Mesenchymal stem cell (in vitro differentiated cells and primary cell): ENCODE measurements at regions not wholly inside any gene's neighbourhood (a gene's known extent, or its start where the extent isn't known, plus 50 kb on each side); places are given as distances from the start of the nearest gene placed in this dataset.
"Not testable (repeated sequence)": the region's sequence is repeated elsewhere in the genome, so short reads cannot be mapped to it uniquely, and the experiment has no call there.

Experiments
- DNase-seq: peaks from one replicate; pipeline ENCODE4 v3.0.0-alpha.2; 2013
- H2AFZ ChIP-seq: one replicate; pipeline ENCODE4 v1.6.1; 2013; ENCODE audit warnings: low read depth, mild to moderate bottlenecking, control low read depth, inconsistent platforms, low read length, moderate library complexity
- H2AK5ac ChIP-seq: 2 replicates; pipeline ENCODE4 v1.6.1; 2013; ENCODE audit warnings: low read length, moderate library complexity, mild to moderate bottlenecking, inconsistent platforms; ENCODE audit not compliant: severe bottlenecking
- H2BK120ac ChIP-seq: one replicate; pipeline ENCODE4 v1.6.1; 2013; ENCODE audit warnings: low read depth, mild to moderate bottlenecking, inconsistent platforms, low read length, moderate library complexity
- H2BK12ac ChIP-seq, 2 experiments: one replicate each; pipeline ENCODE4 v1.6.1; 2013; ENCODE audit warnings: inconsistent platforms in 2 of 2, low read length in 2 of 2, mild to moderate bottlenecking in 2 of 2, moderate library complexity in 2 of 2, control low read depth in 1 of 2
- H2BK15ac ChIP-seq: one replicate; pipeline ENCODE4 v1.6.1; 2013; ENCODE audit warnings: mild to moderate bottlenecking, low read depth, inconsistent platforms; ENCODE audit not compliant: poor library complexity, severe bottlenecking
- H2BK5ac ChIP-seq: 2 replicates; pipeline ENCODE4 v1.6.1; 2013; ENCODE audit warnings: low read depth, mild to moderate bottlenecking, low read length, control low read depth, inconsistent platforms; ENCODE audit not compliant: poor library complexity, severe bottlenecking
- H3K14ac ChIP-seq, 2 experiments: one replicate each; pipeline ENCODE4 v1.6.1; 2013; ENCODE audit warnings: inconsistent platforms in 2 of 2, low read length in 2 of 2, control low read depth in 1 of 2, mild to moderate bottlenecking in 1 of 2, moderate library complexity in 1 of 2
- H3K18ac ChIP-seq, 2 experiments: one replicate each; pipeline ENCODE4 v1.6.1; 2013; ENCODE audit warnings: inconsistent platforms in 2 of 2, low read length in 2 of 2, control low read depth in 1 of 2, low read depth in 1 of 2, mild to moderate bottlenecking in 1 of 2
- H3K23ac ChIP-seq, 2 experiments: one replicate each; pipeline ENCODE4 v1.6.1; 2013; ENCODE audit warnings: inconsistent platforms in 2 of 2, low read length in 2 of 2, mild to moderate bottlenecking in 2 of 2, moderate library complexity in 2 of 2, control low read depth in 1 of 2
- H3K27ac ChIP-seq: 2 replicates; pipeline ENCODE4 v1.5.1; 2013; ENCODE audit warnings: mild to moderate bottlenecking, moderate library complexity, low read length, control low read depth, inconsistent platforms; ENCODE audit not compliant: poor library complexity, severe bottlenecking
- H3K27me3 ChIP-seq, 2 experiments: 2 replicates each; pipeline versions ENCODE4 v1.6.1 to v1.7.0; 2013; ENCODE audit warnings: low read length in 2 of 2, mild to moderate bottlenecking in 2 of 2, moderate library complexity in 2 of 2, control low read depth in 1 of 2, inconsistent platforms in 1 of 2; ENCODE audit not compliant: control insufficient read depth in 1 of 2, insufficient read depth in 1 of 2
- H3K36me3 ChIP-seq, 2 experiments: 2 replicates each; pipeline versions ENCODE4 v1.6.1 to v1.7.0; 2013; ENCODE audit warnings: low read length in 2 of 2, control low read depth in 1 of 2, inconsistent platforms in 1 of 2, low read depth in 1 of 2, mild to moderate bottlenecking in 1 of 2; ENCODE audit not compliant: insufficient read depth in 2 of 2, control insufficient read depth in 1 of 2
- H3K4ac ChIP-seq, 2 experiments: one replicate each; pipeline ENCODE4 v1.6.1; 2013; ENCODE audit warnings: inconsistent platforms in 2 of 2, low read length in 2 of 2, mild to moderate bottlenecking in 2 of 2, moderate library complexity in 2 of 2, control low read depth in 1 of 2, low read depth in 1 of 2
- H3K4me1 ChIP-seq: 2 replicates; pipeline ENCODE4 v1.6.1; 2013; ENCODE audit warnings: low read depth, low read length, control low read depth; ENCODE audit not compliant: control insufficient read depth, insufficient read depth
- H3K4me2 ChIP-seq: 2 replicates; pipeline ENCODE4 v1.6.1; 2013; ENCODE audit warnings: low read length, mild to moderate bottlenecking, inconsistent platforms; ENCODE audit not compliant: poor library complexity, severe bottlenecking
- H3K4me3 ChIP-seq, 2 experiments: 2 replicates each; pipeline versions ENCODE4 v1.5.1 to v1.7.0; 2013; ENCODE audit warnings: low read length in 2 of 2, mild to moderate bottlenecking in 2 of 2, control low read depth in 1 of 2, low read depth in 1 of 2; ENCODE audit not compliant: insufficient read depth in 1 of 2
- H3K79me1 ChIP-seq: replicated peaks from 2 replicates; pipeline ENCODE4 v1.6.1; 2013; ENCODE audit warnings: mild to moderate bottlenecking, control low read depth, low read length, inconsistent platforms; ENCODE audit not compliant: poor library complexity, severe bottlenecking
- H3K9ac ChIP-seq: 2 replicates; pipeline ENCODE4 v1.7.0; 2013; ENCODE audit warnings: mild to moderate bottlenecking, low read length, moderate library complexity
- H3K9me3 ChIP-seq: 2 replicates; pipeline ENCODE4 v1.7.0; 2013; ENCODE audit warnings: mild to moderate bottlenecking, low read length; ENCODE audit not compliant: control insufficient read depth
- H4K8ac ChIP-seq: one replicate; pipeline ENCODE4 v1.6.1; 2013; ENCODE audit warnings: inconsistent platforms, mild to moderate bottlenecking, low read length, moderate library complexity
- H4K91ac ChIP-seq: one replicate; pipeline ENCODE4 v1.6.1; 2013; ENCODE audit warnings: mild to moderate bottlenecking, low read length, inconsistent platforms
- WGBS: methylation state at CpG from one replicate; pipeline ENCODE4 v1.1.7; 2013; ENCODE audit warnings: mixed read lengths; 5-methylcytosine and 5-hydroxymethylcytosine counted together

GRCh38 chr2:224121406-224122067 is 82.5 kb upstream of the SERPINE2 start:
- H3K27me3 ChIP-seq: no peaks in the 10 kb centered on the region
- H3K36me3 ChIP-seq: no peaks in the 10 kb centered on the region
- H4K8ac ChIP-seq: no peak overlapping the region
- no peak overlapping the region for H2BK5ac ChIP-seq
- H3K79me1 ChIP-seq: no peaks in the 10 kb centered on the region
- no peak overlapping the region for H3K23ac ChIP-seq
- H3K27ac ChIP-seq: no peak overlapping the region
- peaks cover 6% of the 10 kb centered on the region for H3K9me3 ChIP-seq
- no peak overlapping the region for H3K9ac ChIP-seq
- no peak overlapping the region for H3K4me3 ChIP-seq
- H3K4me1 ChIP-seq: peaks cover 2% of the 10 kb centered on the region
- no peak overlapping the region for H3K14ac ChIP-seq
- no peak overlapping the region for H3K18ac ChIP-seq
- H2AK5ac ChIP-seq: peak overlapping the region; percentile 68
- H2BK12ac ChIP-seq: no peak overlapping the region
- no peak overlapping the region for H2BK15ac ChIP-seq
- H3K4me2 ChIP-seq: no peak overlapping the region
- H2AFZ ChIP-seq: no peak overlapping the region
- no peak overlapping the region for H2BK120ac ChIP-seq
- H3K4ac ChIP-seq: no peak overlapping the region
- H4K91ac ChIP-seq: no peak overlapping the region
- no peak for DNase-seq
- WGBS: 96% methylated on average over 3 of the region's 4 CpGs

DNA sequence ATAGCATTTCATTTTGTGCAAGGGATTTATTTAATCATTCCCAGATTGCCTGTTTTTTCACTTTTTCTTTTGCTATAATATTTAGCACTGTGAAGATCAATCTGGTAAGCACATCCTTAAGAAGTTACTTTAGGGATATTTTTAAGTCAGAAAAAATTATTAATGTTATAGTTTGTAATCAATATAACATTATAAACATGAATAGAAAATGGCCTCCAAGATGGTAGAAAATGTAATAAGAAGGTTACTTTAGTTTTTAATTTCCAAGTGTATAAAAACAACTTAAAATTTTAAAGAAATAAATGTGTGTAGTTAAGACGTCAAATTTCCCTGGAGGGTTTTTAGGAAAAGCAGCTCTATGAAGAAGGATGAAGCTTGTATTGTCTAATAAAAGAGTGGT is 81.9 kb upstream of the SERPINE2 start:
- 100% methylated on average over 1 of the region's 1 CpG for WGBS
- H2AK5ac ChIP-seq: no peak overlapping the region
- H2BK15ac ChIP-seq: no peak overlapping the region
- H4K8ac ChIP-seq: no peak overlapping the region
- H3K14ac ChIP-seq: no peak overlapping the region
- H3K4me2 ChIP-seq: no peak overlapping the region
- H3K27ac ChIP-seq: no peak overlapping the region
- no peak overlapping the region for H3K18ac ChIP-seq
- no peaks in the 10 kb centered on the region for H3K79me1 ChIP-seq
- H3K9me3 ChIP-seq: peaks cover 7% of the 10 kb centered on the region
- no peak overlapping the region for H3K4me3 ChIP-seq
- no peak for DNase-seq
- no peak overlapping the region for H2BK12ac ChIP-seq
- no peaks in the 10 kb centered on the region for H3K36me3 ChIP-seq
- no peak overlapping the region for H2AFZ ChIP-seq
- no peak overlapping the region for H3K9ac ChIP-seq
- H2BK120ac ChIP-seq: no peak overlapping the region
- H3K27me3 ChIP-seq: no peaks in the 10 kb centered on the region
- no peak overlapping the region for H4K91ac ChIP-seq
- no peak overlapping the region for H2BK5ac ChIP-seq
- H3K4me1 ChIP-seq: peaks cover 1% of the 10 kb centered on the region
- H3K4ac ChIP-seq: no peak overlapping the region
- no peak overlapping the region for H3K23ac ChIP-seq

DNA sequence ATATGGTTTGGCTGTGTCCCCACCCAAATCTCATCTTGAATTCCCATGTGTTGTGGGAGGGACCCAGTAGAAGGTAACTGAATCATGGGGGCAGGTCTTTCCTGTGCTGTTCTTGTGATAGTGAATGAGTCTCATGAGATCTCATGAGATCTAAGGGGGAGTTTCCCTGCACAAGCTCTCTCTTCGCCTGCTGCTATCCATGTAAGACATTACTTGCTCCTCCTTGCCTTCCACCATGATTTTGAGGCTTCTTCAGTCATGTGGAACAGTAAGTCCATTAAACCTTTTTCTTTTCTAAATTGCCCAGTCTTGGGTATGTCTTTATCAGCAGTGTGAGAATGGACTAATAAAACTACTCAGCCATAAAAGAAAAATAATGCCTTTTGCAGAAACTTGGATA is 80.8 kb upstream of the SERPINE2 start:
- H4K8ac ChIP-seq, H2BK15ac ChIP-seq, H4K91ac ChIP-seq, H3K9ac ChIP-seq, H3K4me1 ChIP-seq, H2AFZ ChIP-seq, H3K23ac ChIP-seq, H3K4ac ChIP-seq, H3K36me3 ChIP-seq, H2AK5ac ChIP-seq, H3K27me3 ChIP-seq, H2BK12ac ChIP-seq, H3K27ac ChIP-seq, H3K9me3 ChIP-seq, DNase-seq, H3K4me2 ChIP-seq, H3K18ac ChIP-seq, H2BK5ac ChIP-seq, H3K4me3 ChIP-seq, H3K79me1 ChIP-seq, H2BK120ac ChIP-seq, H3K14ac ChIP-seq: not testable (repeated sequence)
- no CpG with 5 or more reads among the region's 1 CpG for WGBS

DNA sequence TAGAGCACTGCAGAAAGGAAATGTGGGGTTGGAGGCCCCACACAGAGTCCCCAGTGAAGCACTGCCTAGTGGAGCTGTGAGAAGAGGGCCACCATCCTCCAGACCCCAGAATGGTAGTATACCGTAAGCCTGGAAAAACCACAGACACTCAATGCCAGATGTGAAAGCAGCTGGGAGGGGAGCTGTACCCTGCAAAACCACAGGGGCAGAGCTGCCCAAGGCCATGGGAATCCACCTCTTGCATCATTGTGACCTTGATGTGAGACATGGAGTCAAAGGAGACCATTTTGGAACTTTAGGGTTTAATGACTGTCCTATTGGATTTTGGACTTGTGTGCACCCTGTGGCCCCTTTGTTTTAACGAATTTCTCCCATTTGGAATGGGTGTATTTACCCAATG is 75.3 kb upstream of the SERPINE2 start:
- no peak overlapping the region for H3K23ac ChIP-seq
- H3K79me1 ChIP-seq: no peaks in the 10 kb centered on the region
- no peak overlapping the region for H4K8ac ChIP-seq
- no peak overlapping the region for H3K9ac ChIP-seq
- no peak overlapping the region for H2BK5ac ChIP-seq
- no peak overlapping the region for H3K4ac ChIP-seq
- H3K18ac ChIP-seq: no peak overlapping the region
- peaks cover 14% of the 10 kb centered on the region for H3K9me3 ChIP-seq
- H2BK12ac ChIP-seq: no peak overlapping the region
- no peak overlapping the region for H2AFZ ChIP-seq
- DNase-seq: no peak
- peaks cover 4% of the 10 kb centered on the region for H3K4me1 ChIP-seq
- no peak overlapping the region for H3K14ac ChIP-seq
- no peak overlapping the region for H3K27ac ChIP-seq
- H2AK5ac ChIP-seq: no peak overlapping the region
- no peak overlapping the region for H3K4me2 ChIP-seq
- H2BK15ac ChIP-seq: no peak overlapping the region
- H3K27me3 ChIP-seq: no peaks in the 10 kb centered on the region
- 64% methylated on average over 2 of the region's 2 CpGs for WGBS
- H3K4me3 ChIP-seq: no peak overlapping the region
- H3K36me3 ChIP-seq: no peaks in the 10 kb centered on the region
- no peak overlapping the region for H4K91ac ChIP-seq
- H2BK120ac ChIP-seq: no peak overlapping the region
